VCaP (cell line): ENCODE measurements at regions not wholly inside any gene's neighbourhood (a gene's known extent, or its start where the extent isn't known, plus 50 kb on each side); places are given as distances from the start of the nearest gene placed in this dataset.

Experiments
- H3K27ac ChIP-seq: fragments of 450-650 bp; 2 replicates; pipeline ENCODE4 v1.5.1; 2017
- TF ChIP-seq, protein P1 (sequence below): fragments of 450-650 bp; conservative IDR thresholded peaks from 2 replicates; pipeline ENCODE4 v1.5.1; 2017; ENCODE audit warnings: mild to moderate bottlenecking, moderate library complexity

DNA sequence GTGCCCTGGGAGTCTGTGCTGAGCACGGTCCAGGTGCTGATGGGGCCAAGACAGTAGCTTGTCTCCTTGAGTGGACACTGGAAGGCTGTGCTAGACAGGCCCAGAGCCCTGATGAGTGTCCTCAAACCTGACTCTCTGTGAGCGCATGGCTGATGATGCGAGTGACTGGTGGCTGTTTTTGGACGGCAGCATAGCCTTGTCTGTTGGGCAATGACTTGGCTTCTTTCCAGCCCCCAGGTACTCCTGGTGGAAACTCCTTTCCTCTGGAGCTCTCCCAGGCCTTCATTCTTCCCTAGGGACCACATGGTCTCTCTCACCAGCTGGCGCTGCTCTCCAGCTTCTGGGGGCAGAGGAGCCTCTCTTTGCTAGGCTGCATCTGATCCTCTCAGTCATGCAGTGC, 207.6 kb upstream of the SMIM21 start:
- TF ChIP-seq, protein P1, sequence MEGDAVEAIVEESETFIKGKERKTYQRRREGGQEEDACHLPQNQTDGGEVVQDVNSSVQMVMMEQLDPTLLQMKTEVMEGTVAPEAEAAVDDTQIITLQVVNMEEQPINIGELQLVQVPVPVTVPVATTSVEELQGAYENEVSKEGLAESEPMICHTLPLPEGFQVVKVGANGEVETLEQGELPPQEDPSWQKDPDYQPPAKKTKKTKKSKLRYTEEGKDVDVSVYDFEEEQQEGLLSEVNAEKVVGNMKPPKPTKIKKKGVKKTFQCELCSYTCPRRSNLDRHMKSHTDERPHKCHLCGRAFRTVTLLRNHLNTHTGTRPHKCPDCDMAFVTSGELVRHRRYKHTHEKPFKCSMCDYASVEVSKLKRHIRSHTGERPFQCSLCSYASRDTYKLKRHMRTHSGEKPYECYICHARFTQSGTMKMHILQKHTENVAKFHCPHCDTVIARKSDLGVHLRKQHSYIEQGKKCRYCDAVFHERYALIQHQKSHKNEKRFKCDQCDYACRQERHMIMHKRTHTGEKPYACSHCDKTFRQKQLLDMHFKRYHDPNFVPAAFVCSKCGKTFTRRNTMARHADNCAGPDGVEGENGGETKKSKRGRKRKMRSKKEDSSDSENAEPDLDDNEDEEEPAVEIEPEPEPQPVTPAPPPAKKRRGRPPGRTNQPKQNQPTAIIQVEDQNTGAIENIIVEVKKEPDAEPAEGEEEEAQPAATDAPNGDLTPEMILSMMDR = no peak
- no peak overlapping the region for H3K27ac ChIP-seq

DNA sequence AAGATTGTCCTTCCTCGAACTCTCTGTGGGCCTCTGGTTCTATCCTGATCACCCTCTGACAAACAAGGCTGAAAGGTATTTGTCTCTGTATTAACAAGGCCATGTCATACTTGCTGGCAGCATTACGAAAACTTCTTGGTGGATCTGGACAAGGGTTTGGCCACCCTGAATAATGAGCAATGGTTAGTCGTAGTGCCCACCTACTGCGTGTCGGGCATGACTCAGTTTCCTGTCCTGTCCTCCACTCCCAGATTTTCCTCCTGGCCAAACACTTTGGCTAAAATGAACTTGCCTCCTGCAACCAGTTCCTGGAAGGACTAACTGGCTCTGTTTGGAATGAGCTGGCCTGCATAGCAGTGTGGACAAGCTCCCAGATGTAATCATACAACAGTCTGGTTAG, 198.5 kb upstream of the SMIM21 start:
- TF ChIP-seq, protein P1 = no peak
- H3K27ac ChIP-seq = no peak overlapping the region

DNA sequence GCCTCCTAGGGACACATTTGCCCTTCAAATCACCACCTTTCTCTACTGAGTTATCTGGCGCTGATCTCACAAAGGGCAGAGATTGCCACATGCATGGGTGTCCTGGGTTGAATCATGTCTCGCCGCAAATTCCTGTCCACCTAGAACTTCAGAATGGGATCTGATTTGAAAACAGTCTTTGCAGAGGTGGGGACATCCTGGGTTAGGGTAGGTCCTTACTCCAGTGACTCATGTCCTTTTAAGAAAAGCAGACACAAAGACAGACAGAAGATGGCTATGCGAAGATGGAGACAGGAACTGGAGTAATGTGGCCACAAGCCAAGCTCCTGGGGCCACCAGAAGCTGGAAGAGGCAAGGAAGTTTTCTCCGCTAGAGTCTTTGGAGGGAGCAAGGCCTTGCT, 197.4 kb upstream of the SMIM21 start:
- no peak overlapping the region for H3K27ac ChIP-seq
- TF ChIP-seq, protein P1 = no peak

DNA sequence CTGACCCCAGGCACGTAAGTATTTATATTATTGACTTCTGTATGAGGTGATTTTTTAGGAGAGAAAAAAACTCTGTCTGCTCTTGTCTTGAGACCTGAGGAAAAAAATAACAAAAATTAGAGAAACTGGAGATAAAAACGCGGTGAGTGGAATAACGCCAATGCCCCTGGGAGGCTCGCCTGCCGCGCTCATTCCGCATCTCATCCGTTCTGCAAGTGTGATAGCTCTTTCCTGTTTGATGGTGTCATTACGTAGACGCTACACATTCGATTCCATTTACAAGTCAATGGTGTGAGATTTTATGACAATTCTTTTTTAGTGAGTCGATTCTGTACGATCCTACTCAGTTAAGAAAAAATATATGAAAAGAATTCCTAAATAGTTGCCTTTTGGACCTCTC, 194.3 kb upstream of the SMIM21 start:
- TF ChIP-seq, protein P1 = no peak
- no peak overlapping the region for H3K27ac ChIP-seq

DNA sequence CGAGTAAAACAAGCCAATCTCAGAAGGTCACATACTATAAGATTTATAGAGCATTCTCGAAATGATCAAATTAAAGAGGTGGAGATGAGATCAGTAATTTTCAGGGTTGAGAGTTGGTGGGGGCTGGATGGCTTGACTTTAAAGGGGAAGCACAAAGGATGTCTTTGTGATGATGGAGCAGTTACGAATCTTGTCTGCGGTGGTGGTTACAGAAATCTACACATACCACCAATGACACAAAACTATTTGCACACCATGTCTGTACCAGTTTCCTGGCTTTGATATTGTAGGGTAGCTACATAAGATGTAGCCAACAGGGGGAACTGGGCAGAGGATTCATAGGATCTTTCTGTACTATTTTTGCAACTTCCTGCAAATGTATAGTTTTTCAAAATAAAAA, 190.6 kb upstream of the SMIM21 start:
- no peak overlapping the region for H3K27ac ChIP-seq
- TF ChIP-seq, protein P1 = no peak

DNA sequence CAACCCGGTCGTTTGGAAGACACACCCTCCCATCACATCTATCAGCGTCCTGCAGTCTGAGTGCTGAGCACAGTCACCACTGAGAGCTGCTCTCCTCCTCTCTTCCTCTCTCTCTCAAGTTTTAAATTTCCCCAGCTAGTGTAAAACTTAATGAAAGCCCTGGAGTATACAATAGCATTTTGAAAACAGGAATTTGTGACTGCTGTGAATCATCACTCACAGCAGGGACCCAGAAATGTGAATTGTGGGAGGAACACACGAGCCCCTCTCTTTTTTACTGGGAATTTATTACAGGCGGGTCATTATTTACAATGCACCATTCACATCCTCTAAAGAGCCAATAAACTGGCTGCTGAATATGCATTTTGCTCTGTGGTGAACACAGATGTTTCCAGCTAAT, 185.0 kb upstream of the SMIM21 start:
- TF ChIP-seq, protein P1 = no peak
- H3K27ac ChIP-seq = no peak overlapping the region

DNA sequence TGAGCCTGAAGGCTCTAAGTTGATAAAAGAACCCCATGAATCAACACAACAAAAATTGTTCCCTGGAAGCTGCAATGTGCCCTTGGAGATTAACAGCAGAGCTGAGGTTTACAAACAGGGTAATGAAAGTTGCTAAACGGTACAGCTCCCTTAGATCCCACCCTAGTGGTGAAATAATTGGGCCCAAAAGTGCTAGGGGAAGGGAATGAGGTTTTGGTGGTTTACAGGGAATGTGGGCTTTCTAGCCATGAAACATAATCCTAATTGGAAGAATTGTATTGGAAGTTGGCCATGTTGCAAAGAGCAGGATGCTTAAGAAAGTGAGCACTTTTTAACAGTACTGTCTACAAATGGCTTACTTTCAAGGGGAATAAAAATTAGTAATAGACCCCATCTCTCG, 180.2 kb upstream of the SMIM21 start:
- no peak overlapping the region for H3K27ac ChIP-seq
- TF ChIP-seq, protein P1 = no peak

DNA sequence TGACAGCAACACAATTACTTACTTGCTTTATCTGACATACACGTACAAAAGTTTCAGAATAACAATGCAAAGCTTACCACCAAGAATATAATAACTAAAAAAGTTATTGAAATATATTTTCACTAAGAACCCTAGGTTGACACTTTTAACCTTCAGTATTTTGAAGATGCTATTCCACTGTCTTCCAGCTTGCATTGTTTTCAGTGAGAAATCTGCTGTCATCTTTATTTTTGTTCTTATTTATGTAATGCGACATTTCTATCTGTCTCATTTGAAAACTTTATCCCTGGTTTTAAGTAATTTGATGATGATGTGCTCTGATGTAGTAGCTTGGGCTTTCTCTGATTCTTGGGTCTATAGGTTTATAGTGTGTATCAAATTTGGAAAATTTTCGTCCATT, 165.0 kb upstream of the SMIM21 start:
- TF ChIP-seq, protein P1 = no peak

More for the DNA sequence above, 165.0 kb upstream of the SMIM21 start:
- H3K27ac ChIP-seq = no peak overlapping the region
